ENCODE measurements at regions not wholly inside any gene's neighbourhood (a gene's known extent, or its start where the extent isn't known, plus 50 kb on each side); places are given as distances from the start of the nearest gene placed in this dataset.

GRCh38 chr12:91555436-91556415 lies 373.1 kb upstream of the DCN start:
- TF ChIP-seq CTCF (conservative IDR thresholded peaks at IDR 0.05) (no peak), EZH2 (IDR thresholded peaks at IDR 0.05; ENCODE audit: low read depth) (no peak)

All from PC-9 (cell line).